BE2C (cell line): ENCODE measurements at regions not wholly inside any gene's neighbourhood (a gene's known extent, or its start where the extent isn't known, plus 50 kb on each side); places are given as distances from the start of the nearest gene placed in this dataset.

Source experiments
- DNase-seq: peaks from one replicate; pipeline ENCODE4 v3.0.0-alpha.2; 2020
- H3K27me3 ChIP-seq: fragments of 250-450 bp; sonication (Bioruptor Pico); 2 replicates; pipeline ENCODE4 v1.5.1; 2020; ENCODE audit warnings: mild to moderate bottlenecking
- H3K36me3 ChIP-seq: fragments of 250-450 bp; sonication (Bioruptor Pico); 2 replicates; pipeline ENCODE4 v1.5.1; 2020; ENCODE audit warnings: mild to moderate bottlenecking
- H3K4me1 ChIP-seq: fragments of 250-450 bp; sonication (Bioruptor Pico); 2 replicates; pipeline ENCODE4 v1.5.1; 2020
- H3K4me3 ChIP-seq: 2 replicates; pipeline ENCODE4 v1.5.1; 2011; ENCODE audit warnings: low read depth, low read length
- H3K9me3 ChIP-seq: fragments of 250-450 bp; sonication (Bioruptor Pico); 2 replicates; pipeline ENCODE4 v1.5.1; 2020
- TF ChIP-seq, protein P1 (sequence below): IDR thresholded peaks from 2 replicates; pipeline ENCODE4 v1.5.1; 2012; ENCODE audit warnings: mild to moderate bottlenecking, low read depth, low read length

- no peaks in the 10 kb centered on the region for H3K27me3 ChIP-seq
- no peak overlapping the region for H3K4me3 ChIP-seq
- H3K9me3 ChIP-seq: no peaks in the 10 kb centered on the region; the same call in 1 of the 2 replicates
- no peaks in the 10 kb centered on the region for H3K36me3 ChIP-seq
- H3K4me1 ChIP-seq: no peaks in the 10 kb centered on the region
- TF ChIP-seq, protein P1, sequence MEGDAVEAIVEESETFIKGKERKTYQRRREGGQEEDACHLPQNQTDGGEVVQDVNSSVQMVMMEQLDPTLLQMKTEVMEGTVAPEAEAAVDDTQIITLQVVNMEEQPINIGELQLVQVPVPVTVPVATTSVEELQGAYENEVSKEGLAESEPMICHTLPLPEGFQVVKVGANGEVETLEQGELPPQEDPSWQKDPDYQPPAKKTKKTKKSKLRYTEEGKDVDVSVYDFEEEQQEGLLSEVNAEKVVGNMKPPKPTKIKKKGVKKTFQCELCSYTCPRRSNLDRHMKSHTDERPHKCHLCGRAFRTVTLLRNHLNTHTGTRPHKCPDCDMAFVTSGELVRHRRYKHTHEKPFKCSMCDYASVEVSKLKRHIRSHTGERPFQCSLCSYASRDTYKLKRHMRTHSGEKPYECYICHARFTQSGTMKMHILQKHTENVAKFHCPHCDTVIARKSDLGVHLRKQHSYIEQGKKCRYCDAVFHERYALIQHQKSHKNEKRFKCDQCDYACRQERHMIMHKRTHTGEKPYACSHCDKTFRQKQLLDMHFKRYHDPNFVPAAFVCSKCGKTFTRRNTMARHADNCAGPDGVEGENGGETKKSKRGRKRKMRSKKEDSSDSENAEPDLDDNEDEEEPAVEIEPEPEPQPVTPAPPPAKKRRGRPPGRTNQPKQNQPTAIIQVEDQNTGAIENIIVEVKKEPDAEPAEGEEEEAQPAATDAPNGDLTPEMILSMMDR: no peak
- DNase-seq: no peak
These were observed 205.4 kb upstream of the BMP2 start for GRCh38 chr20:6562111-6562510.

GRCh38 chr20:6560978-6561377, 206.5 kb upstream of the BMP2 start:
- no peaks in the 10 kb centered on the region for H3K4me1 ChIP-seq
- no peaks in the 10 kb centered on the region for H3K36me3 ChIP-seq
- H3K4me3 ChIP-seq: no peak overlapping the region
- DNase-seq: no peak
- TF ChIP-seq, protein P1: no peak
- no peaks in the 10 kb centered on the region; the same call in 1 of the 2 replicates for H3K9me3 ChIP-seq
- no peaks in the 10 kb centered on the region for H3K27me3 ChIP-seq

GRCh38 chr20:6559791-6560190, 207.7 kb upstream of the BMP2 start:
- no peaks in the 10 kb centered on the region; the same call in 1 of the 2 replicates for H3K9me3 ChIP-seq
- no peaks in the 10 kb centered on the region for H3K27me3 ChIP-seq
- no peak overlapping the region for H3K4me3 ChIP-seq
- H3K4me1 ChIP-seq: no peaks in the 10 kb centered on the region
- TF ChIP-seq, protein P1: no peak
- H3K36me3 ChIP-seq: no peaks in the 10 kb centered on the region
- no peak for DNase-seq

- H3K27me3 ChIP-seq: no peaks in the 10 kb centered on the region
- H3K4me1 ChIP-seq: no peaks in the 10 kb centered on the region
- no peak for DNase-seq
- no peaks in the 10 kb centered on the region; the same call in 1 of the 2 replicates for H3K9me3 ChIP-seq
- TF ChIP-seq, protein P1: no peak
- no peak overlapping the region for H3K4me3 ChIP-seq
- H3K36me3 ChIP-seq: no peaks in the 10 kb centered on the region
These were observed 209.1 kb upstream of the BMP2 start for GRCh38 chr20:6558341-6558740.

- no peak overlapping the region for H3K4me3 ChIP-seq
- H3K27me3 ChIP-seq: no peaks in the 10 kb centered on the region
- no peaks in the 10 kb centered on the region for H3K9me3 ChIP-seq
- no peaks in the 10 kb centered on the region for H3K36me3 ChIP-seq
- DNase-seq: no peak
- TF ChIP-seq, protein P1: no peak
- H3K4me1 ChIP-seq: no peaks in the 10 kb centered on the region
These were observed 233.6 kb upstream of the BMP2 start for GRCh38 chr20:6533761-6534479.

DNA sequence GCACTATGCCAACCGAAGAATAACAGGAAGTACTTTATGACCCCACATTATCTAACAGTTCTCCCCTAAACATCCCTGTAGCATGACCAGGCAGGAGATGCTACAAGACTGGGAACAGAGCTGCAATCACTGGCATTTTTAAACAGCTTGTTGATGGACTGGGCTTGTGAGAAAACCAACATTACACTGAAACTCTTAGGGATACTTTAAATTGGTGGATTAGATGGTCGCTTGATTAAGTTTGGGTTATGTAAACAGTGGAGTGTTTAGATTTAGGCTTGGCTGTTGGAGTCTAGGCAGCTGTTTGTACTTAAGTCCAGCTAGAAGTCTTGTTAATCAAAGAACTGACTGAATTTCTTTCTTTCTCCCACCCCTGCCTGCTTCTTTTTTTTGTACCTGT, 234.1 kb upstream of the BMP2 start:
- H3K27me3 ChIP-seq: no peaks in the 10 kb centered on the region
- DNase-seq: no peak
- no peaks in the 10 kb centered on the region for H3K4me1 ChIP-seq
- TF ChIP-seq, protein P1: no peak
- H3K9me3 ChIP-seq: no peaks in the 10 kb centered on the region
- no peaks in the 10 kb centered on the region for H3K36me3 ChIP-seq
- no peak overlapping the region for H3K4me3 ChIP-seq
